Transverse colon (tissue), 4 donors: ENCODE measurements at regions not wholly inside any gene's neighbourhood (a gene's known extent, or its start where the extent isn't known, plus 50 kb on each side); places are given as distances from the start of the nearest gene placed in this dataset.
"Not testable (repeated sequence)": the region's sequence is repeated elsewhere in the genome, so short reads cannot be mapped to it uniquely, and the experiment has no call there.

Source experiments
- DNase-seq: peaks from one replicate; pipeline ENCODE4 v3.0.0-alpha.2; 2019
- H3K27ac ChIP-seq, 4 donors: fragments of 200-600 bp; sonication (generic); 2 replicates each; pipeline ENCODE4 v1.5.1; 2016 to 2018; ENCODE audit warnings: inconsistent platforms in 4 of 4
- H3K27me3 ChIP-seq: fragments of 200-600 bp; sonication (generic); 2 replicates; pipeline ENCODE4 v1.5.1; 2017; ENCODE audit warnings: inconsistent platforms
- H3K36me3 ChIP-seq, 4 donors: fragments of 200-600 bp; sonication (generic); 2 replicates each; pipeline ENCODE4 v1.5.1; 2017 to 2019; ENCODE audit warnings: inconsistent platforms in 4 of 4
- H3K4me1 ChIP-seq, 4 donors: fragments of 200-600 bp; sonication (generic); 2 replicates each; pipeline ENCODE4 v1.5.1; 2017 to 2020; ENCODE audit warnings: inconsistent platforms in 4 of 4
- H3K4me3 ChIP-seq, 4 donors: fragments of 200-600 bp; sonication (generic); 1 replicate in 1 of 4; 2 replicates in 3 of 4; pipeline versions ENCODE4 v1.5.1 to v1.6.1; 2017 to 2019; ENCODE audit warnings: inconsistent platforms in 4 of 4
- H3K9me3 ChIP-seq, 2 donors: fragments of 200-600 bp; sonication (generic); 2 replicates each; pipeline ENCODE4 v1.5.1; 2017 to 2019; ENCODE audit warnings: inconsistent platforms in 2 of 2
- CTCF ChIP-seq, 5 experiments: fragments of 200-600 bp in 3 of 5; fragments of 450-650 bp in 2 of 5; sonication (generic) in 3 of 5; IDR thresholded peaks; 1 replicate in 2 of 5; 2 replicates in 3 of 5; pipeline ENCODE4 v1.5.1; 2016 to 2017; ENCODE audit warnings: antibody characterized with exemption in 5 of 5, inconsistent platforms in 3 of 5, mild to moderate bottlenecking in 2 of 5, moderate library complexity in 1 of 5
- EP300 ChIP-seq: sonication (generic); formaldehyde crosslinking; IDR thresholded peaks from one replicate; pipeline ENCODE4 v1.6.1; 2017; ENCODE audit warnings: antibody characterized with exemption, low read depth
- POLR2A ChIP-seq: fragments of 450-650 bp; IDR thresholded peaks from one replicate; pipeline ENCODE4 v1.6.1; 2016; ENCODE audit warnings: antibody characterized with exemption, mild to moderate bottlenecking, moderate library complexity
- POLR2AphosphoS5 ChIP-seq, 3 donors: sonication (generic); formaldehyde crosslinking; IDR thresholded peaks; one replicate each; pipeline ENCODE4 v1.6.1; 2016; ENCODE audit warnings: antibody characterized with exemption in 3 of 3
- WGBS, 2 donors: methylation state at CpG; one replicate each; pipeline ENCODE4 v1.1.5; 2018; ENCODE audit warnings: low coverage in 1 of 2; 5-methylcytosine and 5-hydroxymethylcytosine counted together
- in situ Hi-C, 4 donors: fragments of 200-750 bp; cut with MboI; loops; one replicate each; pipeline versions ENCODE4 v1.15.0 to v1.15.1; 2017; ENCODE audit warnings: low sequenced_read_pairs in 3 of 4, low pct_ligation_motif_present in 1 of 4, low pct_unique_long_range_greater_than_20kb in 1 of 4
- intact Hi-C: fragments of 100-400 bp; cut with DNase I; formaldehyde crosslinking; loops from one replicate; pipeline ENCODE4 v1.15.1; 2023; ENCODE audit warnings: low total_unique reads

- Histone ChIP-seq H3K4me1 (no peaks in the 10 kb centered on the region), H3K27me3 (no peaks in the 10 kb centered on the region), H3K4me3 (no peak overlapping the region), H3K36me3 (no peaks in the 10 kb centered on the region), H3K27ac (no peak overlapping the region), H3K9me3 (no peaks in the 10 kb centered on the region)
- WGBS, 2 donors = 45 to 57% methylated on average over 2 of the region's 2 CpGs
- no peak for DNase-seq
- TF ChIP-seq POLR2AphosphoS5 (IDR thresholded peaks at IDR 0.05) = no peak
- TF ChIP-seq EP300 = no peak
- no peak for TF ChIP-seq POLR2A
- TF ChIP-seq CTCF (IDR thresholded peaks at IDR 0.05) = no peak
- intact Hi-C loops (no loop called here), in situ Hi-C loops (no loop called here)
These were observed 102.2 kb upstream of the ELMO1 start for GRCh38 chr7:37550872-37551271.

GRCh38 chr7:37552030-37552429, 103.4 kb upstream of the ELMO1 start:
- TF ChIP-seq POLR2A = no peak
- no peak for TF ChIP-seq POLR2AphosphoS5 (IDR thresholded peaks at IDR 0.05)
- TF ChIP-seq CTCF (IDR thresholded peaks at IDR 0.05) = no peak
- no peak for TF ChIP-seq EP300
- H3K36me3 ChIP-seq = no peaks in the 10 kb centered on the region
- H3K4me3 ChIP-seq = no peak overlapping the region
- no peaks in the 10 kb centered on the region for H3K27me3 ChIP-seq
- no peaks in the 10 kb centered on the region for H3K4me1 ChIP-seq
- DNase-seq = no peak
- in situ Hi-C loops = no loop called here
- WGBS, 2 donors = 68 to 75% methylated on average over 4 of the region's 4 CpGs
- no peak overlapping the region for H3K27ac ChIP-seq
- intact Hi-C loops = no loop called here
- no peaks in the 10 kb centered on the region for H3K9me3 ChIP-seq

- H3K9me3 ChIP-seq, intact Hi-C loops, H3K27ac ChIP-seq, H3K27me3 ChIP-seq, H3K4me3 ChIP-seq, in situ Hi-C loops, DNase-seq, H3K4me1 ChIP-seq, H3K36me3 ChIP-seq: not testable (repeated sequence)
- WGBS, 2 donors = 26 to 33% methylated on average over 2 of the region's 2 CpGs
These were observed 103.8 kb upstream of the ELMO1 start for GRCh38 chr7:37552439-37552838.

- Histone ChIP-seq H3K27me3 (no peaks in the 10 kb centered on the region), H3K36me3 (no peaks in the 10 kb centered on the region), H3K27ac (no peak overlapping the region), H3K9me3 (no peaks in the 10 kb centered on the region), H3K4me3 (no peak overlapping the region), H3K4me1 (no peaks in the 10 kb centered on the region)
- intact Hi-C loops (no loop called here), in situ Hi-C loops (no loop called here)
- TF ChIP-seq EP300 (no peak), CTCF (IDR thresholded peaks at IDR 0.05) (no peak), POLR2AphosphoS5 (IDR thresholded peaks at IDR 0.05) (no peak), POLR2A (no peak)
- no peak for DNase-seq
These were observed 106.9 kb upstream of the ELMO1 start for GRCh38 chr7:37555528-37555927.

- no peak for TF ChIP-seq CTCF (IDR thresholded peaks at IDR 0.05)
- no peak for TF ChIP-seq POLR2AphosphoS5 (IDR thresholded peaks at IDR 0.05)
- TF ChIP-seq EP300 = no peak
- TF ChIP-seq POLR2A = no peak
- H3K4me1 ChIP-seq = no peaks in the 10 kb centered on the region
- intact Hi-C loops = no loop called here
- no peak overlapping the region for H3K4me3 ChIP-seq
- DNase-seq = no peak
- H3K27ac ChIP-seq = no peak overlapping the region
- WGBS, 2 donors = 34 to 65% methylated on average over 2 to 5 of the region's 5 CpGs
- no peaks in the 10 kb centered on the region for H3K27me3 ChIP-seq
- in situ Hi-C loops = no loop called here
- H3K9me3 ChIP-seq = no peaks in the 10 kb centered on the region
- no peaks in the 10 kb centered on the region for H3K36me3 ChIP-seq
These were observed 109.0 kb upstream of the ELMO1 start for GRCh38 chr7:37557571-37558209.
